ENCODE measurements at regions not wholly inside any gene's neighbourhood (a gene's known extent, or its start where the extent isn't known, plus 50 kb on each side); places are given as distances from the start of the nearest gene placed in this dataset.
"Not testable (repeated sequence)": the region's sequence is repeated elsewhere in the genome, so short reads cannot be mapped to it uniquely, and the experiment has no call there.

- DNase-seq (ENCODE audit: low spot score) = no peak
Measured at GRCh38 chr3:162538906-162539305, 1042.3 kb downstream of the OTOL1 start.

DNA sequence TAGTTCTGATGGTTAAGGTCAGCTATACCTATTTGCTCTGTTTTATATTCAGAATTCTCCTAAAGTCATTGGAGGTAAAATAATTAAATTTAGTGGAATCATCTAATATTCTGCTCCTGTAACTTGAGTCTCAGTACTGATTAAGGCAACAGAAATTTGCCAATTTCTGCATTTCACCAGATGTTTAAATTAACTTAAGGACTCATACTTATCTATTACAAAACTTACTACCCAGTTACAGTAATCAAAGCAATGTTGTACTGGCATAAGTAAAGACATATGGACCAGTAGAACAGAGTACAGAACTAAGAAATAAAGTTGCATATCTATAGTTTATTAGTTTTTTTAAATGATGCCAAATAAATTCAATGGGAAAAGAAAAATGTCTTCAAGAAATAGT, 1043.8 kb downstream of the OTOL1 start:
- DNase-seq (ENCODE audit: low spot score) = no peak

GRCh38 chr3:162541923-162542322, 1045.3 kb downstream of the OTOL1 start:
- no peak for DNase-seq (ENCODE audit: low spot score)

DNA sequence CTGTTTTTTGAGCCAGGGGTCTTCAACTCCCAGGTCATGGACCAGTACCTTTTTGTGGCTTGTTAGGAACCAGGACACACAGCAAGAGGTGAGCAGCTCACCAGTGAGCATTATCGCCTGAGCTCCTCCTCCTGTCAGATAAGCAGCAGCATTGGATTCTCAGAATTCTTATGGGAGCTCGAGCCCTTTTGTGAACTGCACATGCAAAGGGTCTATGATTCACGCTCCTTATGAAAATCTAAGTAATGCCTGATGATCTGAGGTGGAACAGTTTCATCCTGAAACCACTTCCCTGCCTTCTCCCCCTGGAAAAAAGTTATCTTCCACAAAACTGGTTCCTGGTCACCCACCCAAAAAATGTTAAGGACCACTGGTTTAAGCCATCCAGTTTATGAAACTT, 1047.6 kb downstream of the OTOL1 start:
- no peak for DNase-seq (ENCODE audit: low spot score)

DNA sequence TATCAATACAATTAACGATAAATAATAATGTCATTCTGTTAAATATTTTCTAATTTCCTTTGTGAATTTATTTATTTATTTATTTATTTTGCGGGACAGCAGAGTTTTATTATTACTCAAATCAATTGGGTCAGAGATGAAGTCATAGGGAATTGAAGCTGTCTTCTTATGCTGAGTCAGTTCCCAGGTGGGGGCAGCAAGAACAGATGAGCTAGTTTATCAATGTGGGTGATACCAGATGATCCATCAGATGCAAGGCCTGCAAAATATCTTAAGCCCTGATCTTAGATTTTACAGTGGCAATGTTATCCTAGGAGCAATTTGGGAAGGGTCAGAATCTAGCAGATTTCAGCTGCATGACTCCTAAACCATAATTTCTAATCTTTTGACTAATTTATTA, 1050.3 kb downstream of the OTOL1 start:
- no peak for DNase-seq (ENCODE audit: low spot score)

- no peak for DNase-seq (ENCODE audit: low spot score)
Measured at GRCh38 chr3:162547321-162547720, 1050.7 kb downstream of the OTOL1 start.

GRCh38 chr3:162555761-162556160, 1059.2 kb downstream of the OTOL1 start:
- DNase-seq (ENCODE audit: low spot score) = no peak

- no peak for DNase-seq (ENCODE audit: low spot score)
Measured at GRCh38 chr3:162558016-162558415, 1061.4 kb downstream of the OTOL1 start.

- DNase-seq (ENCODE audit: low spot score) = no peak
Measured at GRCh38 chr3:162568706-162569105, 1072.1 kb downstream of the OTOL1 start.

GRCh38 chr3:162569314-162569713, 1072.7 kb downstream of the OTOL1 start:
- DNase-seq (ENCODE audit: low spot score) = no peak

- DNase-seq (ENCODE audit: low spot score) = no peak
Measured at GRCh38 chr3:162584986-162585385, 1088.4 kb downstream of the OTOL1 start.

DNA sequence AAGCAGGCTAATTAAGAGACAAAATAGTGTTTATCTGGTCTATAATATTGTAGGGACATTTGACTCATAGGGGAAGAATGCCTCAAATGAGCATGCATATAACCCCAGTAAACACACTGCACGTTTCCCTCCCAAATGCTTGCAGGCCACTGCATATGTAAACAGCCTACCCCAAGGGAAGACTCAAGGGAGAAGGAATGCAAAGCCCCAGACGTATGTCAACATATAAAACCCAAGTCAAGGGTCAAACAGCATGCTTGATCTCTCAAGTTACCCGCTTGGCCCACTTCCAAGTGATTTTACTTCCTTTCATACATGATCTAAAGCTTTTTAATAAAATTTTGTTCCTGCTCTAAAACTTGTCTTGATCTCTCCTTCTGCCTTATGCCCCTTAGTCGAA, 1090.0 kb downstream of the OTOL1 start:
- DNase-seq (ENCODE audit: low spot score) = no peak

GRCh38 chr3:162597226-162597625, 1100.6 kb downstream of the OTOL1 start:
- DNase-seq (ENCODE audit: low spot score) = no peak

DNA sequence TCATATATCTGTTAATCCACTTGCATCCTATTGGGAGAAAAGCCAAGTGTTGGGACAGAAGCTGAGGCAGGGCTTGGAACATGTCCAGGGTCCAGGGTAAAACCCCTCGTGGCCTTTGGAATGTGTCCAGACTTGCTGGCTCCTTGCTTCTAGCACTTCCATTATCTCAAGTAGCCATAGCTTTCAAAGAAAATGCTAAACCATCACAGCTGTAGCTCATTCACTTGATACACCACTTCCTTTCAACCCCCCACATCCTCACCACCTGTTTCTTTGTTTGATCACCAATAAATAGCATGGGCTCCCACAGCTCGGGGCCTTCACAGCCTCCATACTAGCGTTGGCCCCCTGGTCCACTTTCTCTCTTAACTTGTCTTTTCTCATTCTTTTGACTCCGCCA, 1101.9 kb downstream of the OTOL1 start:
- DNase-seq (ENCODE audit: low spot score) = not testable (repeated sequence)

- not testable (repeated sequence) for DNase-seq (ENCODE audit: low spot score)
Measured at GRCh38 chr3:162599742-162600141, 1103.1 kb downstream of the OTOL1 start.

DNA sequence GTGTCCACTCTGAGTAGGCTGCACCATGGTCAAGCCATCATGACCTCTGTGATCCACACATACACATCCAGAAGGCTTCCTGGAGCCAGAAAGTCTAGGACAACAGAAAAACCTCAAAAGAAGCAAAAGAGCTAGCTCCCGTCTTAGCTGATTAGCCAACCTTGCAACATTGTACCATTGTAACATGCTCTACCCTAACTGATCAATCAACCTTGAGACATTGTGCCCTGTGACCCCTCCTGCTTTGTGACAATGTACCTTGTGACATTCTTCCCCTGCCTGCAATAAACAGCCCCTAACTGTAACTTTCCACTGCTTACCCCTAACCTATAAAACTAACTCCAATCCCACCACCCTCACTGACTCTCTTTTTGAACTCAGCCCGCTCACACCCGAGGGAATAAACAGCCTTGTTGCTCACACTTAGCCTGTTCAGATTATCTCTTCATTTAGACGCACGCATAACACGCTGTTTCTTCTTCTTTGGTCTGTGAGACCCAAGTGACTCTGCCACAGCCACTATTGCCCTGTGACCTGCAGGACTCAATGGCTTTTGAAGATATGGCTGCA, 1104.6 kb downstream of the OTOL1 start:
- no peak for DNase-seq (ENCODE audit: low spot score)

- DNase-seq (ENCODE audit: low spot score) = no peak
Measured at GRCh38 chr3:162602619-162603018, 1106.0 kb downstream of the OTOL1 start.

DNA sequence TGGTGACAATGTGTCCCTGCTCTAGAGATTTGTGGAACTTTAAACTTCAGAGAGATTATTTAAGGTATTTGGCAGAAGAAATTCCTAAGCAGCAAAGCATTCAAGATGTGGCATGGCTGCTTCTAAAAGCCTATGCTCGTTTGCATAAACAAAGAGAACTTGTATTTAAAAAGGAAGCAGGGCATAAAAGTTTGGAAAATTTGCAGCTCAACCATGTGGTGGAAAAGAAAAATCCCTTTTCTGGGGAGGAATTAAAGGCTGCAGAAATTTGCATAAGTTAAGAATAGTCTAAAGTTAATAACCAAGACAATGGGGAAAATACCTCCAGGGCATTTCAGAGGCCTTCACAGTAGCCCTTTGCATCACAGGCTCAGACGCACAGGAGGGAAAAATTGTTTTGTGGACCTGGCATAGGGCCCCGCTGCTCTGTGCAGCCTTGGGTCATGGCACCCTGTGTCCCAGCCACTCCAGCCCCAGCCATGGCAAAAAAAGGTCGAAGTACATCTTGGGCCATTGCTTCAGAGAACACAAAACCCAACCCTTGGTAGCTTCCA, 1109.1 kb downstream of the OTOL1 start:
- DNase-seq (ENCODE audit: low spot score) = no peak

GRCh38 chr3:162610261-162610660, 1113.7 kb downstream of the OTOL1 start:
- DNase-seq (ENCODE audit: low spot score) = no peak

DNA sequence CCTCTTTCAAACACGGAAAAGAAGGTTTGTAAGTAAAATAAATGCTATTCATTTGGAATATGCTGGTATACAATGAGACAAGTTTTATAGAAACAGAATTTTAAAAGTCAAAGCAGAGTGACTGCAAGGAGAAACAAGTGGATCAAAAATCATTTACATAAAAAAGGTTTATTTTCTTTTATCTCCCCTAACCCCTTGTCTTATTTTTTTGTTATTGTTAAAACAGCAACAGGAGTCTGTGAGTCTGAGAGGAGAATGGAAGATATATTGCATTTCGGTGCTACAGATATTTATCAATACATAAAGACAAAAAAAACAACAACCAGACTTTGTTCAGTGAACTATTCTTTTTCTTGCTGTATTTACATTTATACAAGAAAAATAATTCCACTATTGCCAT, 1116.4 kb downstream of the OTOL1 start:
- no peak for DNase-seq (ENCODE audit: low spot score)

DNA sequence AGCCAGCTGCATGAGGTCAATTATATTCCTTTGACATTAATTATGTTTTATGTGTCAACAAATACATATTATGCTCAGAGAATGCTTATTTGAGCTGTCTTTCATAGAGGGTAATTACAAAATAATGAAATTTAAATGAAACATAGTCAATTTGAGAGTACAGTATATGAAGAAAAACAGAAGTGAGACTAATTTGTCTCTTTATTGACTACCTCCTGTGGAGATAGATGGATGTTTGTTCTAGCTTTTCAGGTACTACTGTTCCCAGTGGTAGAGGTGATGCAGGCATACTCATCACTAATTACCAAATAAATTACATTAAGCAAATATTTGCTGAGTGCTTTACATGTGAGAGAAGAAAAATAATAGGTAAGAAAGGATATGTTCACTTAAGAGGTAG, 1129.6 kb downstream of the OTOL1 start:
- DNase-seq (ENCODE audit: low spot score) = no peak

DNA sequence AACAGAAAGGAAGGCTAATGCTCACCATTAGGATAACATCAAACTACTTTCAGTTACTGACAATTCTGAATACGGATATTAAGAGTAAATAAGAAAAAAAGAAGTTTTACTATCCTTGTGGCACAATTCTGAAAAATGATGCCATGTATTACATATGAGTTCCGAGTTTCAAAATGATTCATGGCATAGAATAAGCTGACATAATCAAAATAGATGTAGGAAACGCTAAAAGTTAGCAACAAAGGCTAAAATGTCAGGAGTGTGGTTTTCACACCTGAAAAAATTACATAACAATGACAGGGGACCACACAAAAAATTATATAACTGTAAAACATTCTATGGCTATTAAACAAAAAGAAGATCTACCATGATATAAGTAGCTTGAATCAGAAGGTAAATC, 1131.9 kb downstream of the OTOL1 start:
- DNase-seq (ENCODE audit: low spot score) = no peak

GRCh38 chr3:162629372-162629771, 1132.8 kb downstream of the OTOL1 start:
- DNase-seq (ENCODE audit: low spot score) = no peak

GRCh38 chr3:162632672-162633071, 1136.1 kb downstream of the OTOL1 start:
- no peak for DNase-seq (ENCODE audit: low spot score)
